WTC11 (cell line): ENCODE measurements at regions not wholly inside any gene's neighbourhood (a gene's known extent, or its start where the extent isn't known, plus 50 kb on each side); places are given as distances from the start of the nearest gene placed in this dataset.

Source experiments
- CTCF ChIP-seq: fragments of 200-600 bp; IDR thresholded peaks from 2 replicates; pipeline ENCODE4 v1.8.0; 2022; ENCODE audit warnings: antibody characterized with exemption
- ERG ChIP-seq: fragments of 250-450 bp; sonication (Bioruptor Pico); IDR thresholded peaks from 2 replicates; pipeline ENCODE4 v1.8.0; 2021; ENCODE audit warnings: mild to moderate bottlenecking
- NR3C1 ChIP-seq: sonication (generic); formaldehyde crosslinking; conservative IDR thresholded peaks from 2 replicates; pipeline ENCODE4 v1.8.1; 2023; ENCODE audit warnings: low read depth, mild to moderate bottlenecking, missing genetic modification reagents
- SP1 ChIP-seq: sonication (generic); formaldehyde crosslinking; conservative IDR thresholded peaks from 2 replicates; pipeline ENCODE4 v1.8.1; 2022; ENCODE audit warnings: missing genetic modification reagents
- ZBTB43 ChIP-seq: sonication (generic); formaldehyde crosslinking; IDR thresholded peaks from 2 replicates; pipeline ENCODE4 v1.8.1; 2023; ENCODE audit warnings: mild to moderate bottlenecking, missing genetic modification reagents
- TF ChIP-seq, protein P1 (sequence below): sonication (generic); formaldehyde crosslinking; IDR thresholded peaks from 2 replicates; pipeline ENCODE4 v1.8.1; 2022; ENCODE audit warnings: missing genetic modification reagents, borderline replicate concordance

- no peak for TF ChIP-seq NR3C1 (CRISPR knock-in tag)
- no peak for TF ChIP-seq SP1
- TF ChIP-seq ZBTB43 (CRISPR knock-in tag): no peak
- TF ChIP-seq, protein P1, sequence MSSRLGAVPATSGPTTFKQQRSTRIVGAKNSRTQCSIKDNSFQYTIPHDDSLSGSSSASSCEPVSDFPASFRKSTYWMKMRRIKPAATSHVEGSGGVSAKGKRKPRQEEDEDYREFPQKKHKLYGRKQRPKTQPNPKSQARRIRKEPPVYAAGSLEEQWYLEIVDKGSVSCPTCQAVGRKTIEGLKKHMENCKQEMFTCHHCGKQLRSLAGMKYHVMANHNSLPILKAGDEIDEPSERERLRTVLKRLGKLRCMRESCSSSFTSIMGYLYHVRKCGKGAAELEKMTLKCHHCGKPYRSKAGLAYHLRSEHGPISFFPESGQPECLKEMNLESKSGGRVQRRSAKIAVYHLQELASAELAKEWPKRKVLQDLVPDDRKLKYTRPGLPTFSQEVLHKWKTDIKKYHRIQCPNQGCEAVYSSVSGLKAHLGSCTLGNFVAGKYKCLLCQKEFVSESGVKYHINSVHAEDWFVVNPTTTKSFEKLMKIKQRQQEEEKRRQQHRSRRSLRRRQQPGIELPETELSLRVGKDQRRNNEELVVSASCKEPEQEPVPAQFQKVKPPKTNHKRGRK: no peak
- TF ChIP-seq CTCF: no peak
- TF ChIP-seq ERG: no peak
Observed at GRCh38 chr10:131492211-131492857, 180.8 kb upstream of the TCERG1L start.
